ENCODE measurements at regions not wholly inside any gene's neighbourhood (a gene's known extent, or its start where the extent isn't known, plus 50 kb on each side); places are given as distances from the start of the nearest gene placed in this dataset.

GRCh38 chr6:4291453-4292403 is 156.4 kb upstream of the ECI2 start:
- no peaks in the 10 kb centered on the region for H3K9me3 Mint-ChIP-seq (ENCODE audit: low read depth)
- H3K36me3 Mint-ChIP-seq (ENCODE audit: low read depth): no peaks in the 10 kb centered on the region
- no peak for TF ChIP-seq CTCF (IDR thresholded peaks at IDR 0.05)
- DNase-seq (ENCODE audit: low spot score): no peak
- no peaks in the 10 kb centered on the region for H3K27me3 Mint-ChIP-seq (ENCODE audit: low read depth)
- no peak overlapping the region for H3K4me3 Mint-ChIP-seq (ENCODE audit: unreplicated experiment)
- peaks cover 4% of the 10 kb centered on the region for H3K4me1 Mint-ChIP-seq (ENCODE audit: low read depth)
- H3K27ac Mint-ChIP-seq (ENCODE audit: unreplicated experiment): no peak overlapping the region

GRCh38 chr6:4289770-4290320 is 154.5 kb upstream of the ECI2 start:
- H3K27ac Mint-ChIP-seq (ENCODE audit: unreplicated experiment): no peak overlapping the region

DNA sequence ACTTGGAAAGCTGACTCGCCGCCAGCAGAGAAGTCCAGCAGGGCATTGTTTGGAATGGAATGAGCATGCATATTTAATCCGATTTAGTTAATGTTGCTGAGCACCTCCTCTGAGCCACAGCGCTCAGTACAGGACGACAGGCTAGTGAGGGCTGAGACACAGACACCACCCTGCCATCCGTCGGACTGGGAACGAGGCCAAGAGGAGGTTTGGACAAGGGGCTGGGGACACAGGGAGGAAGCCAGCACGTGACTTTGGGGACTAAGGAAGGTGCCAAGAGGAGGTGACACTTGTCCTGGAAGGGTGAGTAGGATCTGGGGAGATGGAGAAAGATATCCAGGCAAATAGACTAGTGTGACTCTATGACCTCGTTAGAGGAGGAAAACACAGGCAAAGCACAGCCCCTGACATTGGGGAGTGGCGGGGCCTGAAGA is 152.5 kb upstream of the ECI2 start:
- Mint-ChIP-seq H3K4me1 (ENCODE audit: low read depth) (peaks cover 4% of the 10 kb centered on the region), H3K4me3 (ENCODE audit: unreplicated experiment) (no peak overlapping the region), H3K27me3 (ENCODE audit: low read depth) (peaks cover 4% of the 10 kb centered on the region), H3K36me3 (ENCODE audit: low read depth) (no peaks in the 10 kb centered on the region), H3K27ac (ENCODE audit: unreplicated experiment) (no peak overlapping the region), H3K9me3 (ENCODE audit: low read depth) (no peaks in the 10 kb centered on the region)
- TF ChIP-seq CTCF (IDR thresholded peaks at IDR 0.05): no peak
- DNase-seq (ENCODE audit: low spot score): no peak

More at GRCh38 chr6:4289770-4290320, 154.5 kb upstream of the ECI2 start:
- no peak for TF ChIP-seq CTCF (IDR thresholded peaks at IDR 0.05)
- no peaks in the 10 kb centered on the region for H3K9me3 Mint-ChIP-seq (ENCODE audit: low read depth)
- H3K4me1 Mint-ChIP-seq (ENCODE audit: low read depth): peaks cover 4% of the 10 kb centered on the region
- peaks cover 4% of the 10 kb centered on the region for H3K27me3 Mint-ChIP-seq (ENCODE audit: low read depth)
- DNase-seq (ENCODE audit: low spot score): no peak
- no peaks in the 10 kb centered on the region for H3K36me3 Mint-ChIP-seq (ENCODE audit: low read depth)
- no peak overlapping the region for H3K4me3 Mint-ChIP-seq (ENCODE audit: unreplicated experiment)

DNA sequence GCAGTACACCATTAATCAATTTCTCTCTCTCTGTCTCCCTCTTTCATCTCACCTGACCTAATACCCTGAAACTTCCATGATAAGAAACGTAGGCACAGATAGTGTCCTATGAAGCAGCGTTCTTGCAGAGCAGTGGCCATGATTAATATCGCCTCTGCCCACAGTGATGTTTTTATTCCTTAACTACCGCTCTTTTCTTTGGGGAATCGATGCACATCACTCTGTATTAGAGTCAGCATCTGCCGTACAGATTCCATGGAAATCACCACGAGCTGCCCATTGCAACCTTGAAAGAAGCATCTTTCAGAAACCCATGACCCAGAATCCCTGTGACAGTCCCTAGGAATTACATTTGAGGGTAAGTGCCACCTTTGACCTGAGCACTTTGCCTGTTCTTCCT is 152.0 kb upstream of the ECI2 start:
- Mint-ChIP-seq H3K9me3 (ENCODE audit: low read depth) (no peaks in the 10 kb centered on the region), H3K27me3 (ENCODE audit: low read depth) (peaks cover 4% of the 10 kb centered on the region), H3K4me1 (ENCODE audit: low read depth) (peaks cover 4% of the 10 kb centered on the region), H3K4me3 (ENCODE audit: unreplicated experiment) (no peak overlapping the region), H3K36me3 (ENCODE audit: low read depth) (no peaks in the 10 kb centered on the region), H3K27ac (ENCODE audit: unreplicated experiment) (no peak overlapping the region)
- DNase-seq (ENCODE audit: low spot score): no peak
- TF ChIP-seq CTCF (IDR thresholded peaks at IDR 0.05): no peak

DNA sequence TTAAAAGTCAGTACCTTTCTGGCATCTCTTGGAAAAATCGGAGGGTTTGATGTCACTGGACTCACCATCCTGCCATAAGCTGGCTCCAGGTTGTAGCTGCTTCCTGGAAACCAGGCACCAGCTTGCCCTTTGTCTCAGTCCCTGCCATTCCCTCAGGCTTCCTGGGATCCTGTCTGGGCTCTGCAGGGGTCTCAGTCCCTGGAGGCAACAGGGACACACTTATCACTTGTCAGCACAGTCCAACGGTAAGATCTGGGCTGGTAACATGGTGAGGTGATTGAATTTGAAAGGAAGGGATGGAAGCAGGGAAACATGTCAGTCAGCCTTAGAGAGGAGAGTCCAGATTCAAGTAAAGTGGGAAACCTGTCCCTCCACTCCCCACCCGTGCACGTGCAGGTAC is 147.6 kb upstream of the ECI2 start:
- Mint-ChIP-seq H3K4me3 (ENCODE audit: unreplicated experiment) (no peak overlapping the region), H3K27ac (ENCODE audit: unreplicated experiment) (no peak overlapping the region), H3K9me3 (ENCODE audit: low read depth) (no peaks in the 10 kb centered on the region), H3K36me3 (ENCODE audit: low read depth) (no peaks in the 10 kb centered on the region), H3K27me3 (ENCODE audit: low read depth) (peaks cover 4% of the 10 kb centered on the region), H3K4me1 (ENCODE audit: low read depth) (peaks cover 20% of the 10 kb centered on the region)
- TF ChIP-seq CTCF (IDR thresholded peaks at IDR 0.05): no peak
- DNase-seq (ENCODE audit: low spot score): no peak

All from chondrocyte (in vitro differentiated cells).